ENCODE measurements at regions not wholly inside any gene's neighbourhood (a gene's known extent, or its start where the extent isn't known, plus 50 kb on each side); places are given as distances from the start of the nearest gene placed in this dataset.

GRCh38 chr2:103130857-103131256 is 369.0 kb downstream of the TMEM182 start:
- TF ChIP-seq NFIC (IDR thresholded peaks at IDR 0.05), result no peak
- TF ChIP-seq CEBPB (IDR thresholded peaks at IDR 0.05), result no peak
- TF ChIP-seq TEAD4 (IDR thresholded peaks at IDR 0.05), result no peak
- no peak for TF ChIP-seq FOXM1 (IDR thresholded peaks at IDR 0.05; ENCODE audit: borderline replicate concordance, low read depth)
- TF ChIP-seq ZBTB7A (IDR thresholded peaks at IDR 0.05; ENCODE audit: low read depth), result no peak
- no peak for TF ChIP-seq REST (IDR thresholded peaks at IDR 0.05; ENCODE audit: low read depth)
- no peak for TF ChIP-seq MAX (IDR thresholded peaks at IDR 0.05)
- no peak for TF ChIP-seq EGR1 (IDR thresholded peaks at IDR 0.05)
- TF ChIP-seq CREB1 (IDR thresholded peaks at IDR 0.05; ENCODE audit: low read depth), result no peak
- TF ChIP-seq RAD21 (IDR thresholded peaks at IDR 0.05; ENCODE audit: low read depth), result no peak
- no peak for TF ChIP-seq TCF12 (IDR thresholded peaks at IDR 0.05; ENCODE audit: low read depth)
- no peak for TF ChIP-seq USF1 (IDR thresholded peaks at IDR 0.05)
- no peak for TF ChIP-seq YY1 (IDR thresholded peaks at IDR 0.05; ENCODE audit: low read depth)
- TF ChIP-seq TAF1 (IDR thresholded peaks at IDR 0.05; ENCODE audit: low read depth), result no peak
- TF ChIP-seq EP300 (IDR thresholded peaks at IDR 0.05; ENCODE audit: borderline replicate concordance), result no peak

- no peak for TF ChIP-seq MAX (IDR thresholded peaks at IDR 0.05)
- TF ChIP-seq RAD21 (IDR thresholded peaks at IDR 0.05; ENCODE audit: low read depth), result no peak
- no peak for TF ChIP-seq EP300 (IDR thresholded peaks at IDR 0.05; ENCODE audit: borderline replicate concordance)
- no peak for TF ChIP-seq EGR1 (IDR thresholded peaks at IDR 0.05)
- no peak for TF ChIP-seq CREB1 (IDR thresholded peaks at IDR 0.05; ENCODE audit: low read depth)
- TF ChIP-seq TEAD4 (IDR thresholded peaks at IDR 0.05), result no peak
- TF ChIP-seq YY1 (IDR thresholded peaks at IDR 0.05; ENCODE audit: low read depth), result no peak
- TF ChIP-seq FOXM1 (IDR thresholded peaks at IDR 0.05; ENCODE audit: borderline replicate concordance, low read depth), result no peak
- TF ChIP-seq CEBPB (IDR thresholded peaks at IDR 0.05), result no peak
- TF ChIP-seq USF1 (IDR thresholded peaks at IDR 0.05), result no peak
- no peak for TF ChIP-seq TAF1 (IDR thresholded peaks at IDR 0.05; ENCODE audit: low read depth)
- TF ChIP-seq NFIC (IDR thresholded peaks at IDR 0.05), result no peak
- TF ChIP-seq ZBTB7A (IDR thresholded peaks at IDR 0.05; ENCODE audit: low read depth), result no peak
These were observed 370.8 kb downstream of the TMEM182 start for GRCh38 chr2:103132536-103133217.

- TF ChIP-seq USF1 (IDR thresholded peaks at IDR 0.05) (no peak), RAD21 (IDR thresholded peaks at IDR 0.05; ENCODE audit: low read depth) (no peak), TAF1 (IDR thresholded peaks at IDR 0.05; ENCODE audit: low read depth) (no peak), CEBPB (IDR thresholded peaks at IDR 0.05) (no peak), NFIC (IDR thresholded peaks at IDR 0.05) (no peak), MAX (IDR thresholded peaks at IDR 0.05) (no peak), EGR1 (IDR thresholded peaks at IDR 0.05) (no peak), TEAD4 (IDR thresholded peaks at IDR 0.05) (no peak), EP300 (IDR thresholded peaks at IDR 0.05; ENCODE audit: borderline replicate concordance) (no peak), ZBTB7A (IDR thresholded peaks at IDR 0.05; ENCODE audit: low read depth) (no peak), TCF12 (IDR thresholded peaks at IDR 0.05; ENCODE audit: low read depth) (no peak), YY1 (IDR thresholded peaks at IDR 0.05; ENCODE audit: low read depth) (no peak), FOXM1 (IDR thresholded peaks at IDR 0.05; ENCODE audit: borderline replicate concordance, low read depth) (no peak), REST (IDR thresholded peaks at IDR 0.05; ENCODE audit: low read depth) (no peak), CREB1 (IDR thresholded peaks at IDR 0.05; ENCODE audit: low read depth) (no peak)
These were observed 373.8 kb downstream of the TMEM182 start for GRCh38 chr2:103135679-103136078.

- TF ChIP-seq RAD21 (IDR thresholded peaks at IDR 0.05; ENCODE audit: low read depth), result no peak
- no peak for TF ChIP-seq USF1 (IDR thresholded peaks at IDR 0.05)
- TF ChIP-seq EGR1 (IDR thresholded peaks at IDR 0.05), result no peak
- no peak for TF ChIP-seq CREB1 (IDR thresholded peaks at IDR 0.05; ENCODE audit: low read depth)
- no peak for TF ChIP-seq MAX (IDR thresholded peaks at IDR 0.05)
- TF ChIP-seq TCF12 (IDR thresholded peaks at IDR 0.05; ENCODE audit: low read depth), result no peak
- TF ChIP-seq TEAD4 (IDR thresholded peaks at IDR 0.05), result no peak
- TF ChIP-seq REST (IDR thresholded peaks at IDR 0.05; ENCODE audit: low read depth), result no peak
- no peak for TF ChIP-seq EP300 (IDR thresholded peaks at IDR 0.05; ENCODE audit: borderline replicate concordance)
- no peak for TF ChIP-seq TAF1 (IDR thresholded peaks at IDR 0.05; ENCODE audit: low read depth)
- no peak for TF ChIP-seq CEBPB (IDR thresholded peaks at IDR 0.05)
- TF ChIP-seq FOXM1 (IDR thresholded peaks at IDR 0.05; ENCODE audit: borderline replicate concordance, low read depth), result no peak
- TF ChIP-seq ZBTB7A (IDR thresholded peaks at IDR 0.05; ENCODE audit: low read depth), result no peak
- no peak for TF ChIP-seq YY1 (IDR thresholded peaks at IDR 0.05; ENCODE audit: low read depth)
- no peak for TF ChIP-seq NFIC (IDR thresholded peaks at IDR 0.05)
These were observed 376.5 kb downstream of the TMEM182 start for GRCh38 chr2:103138123-103138901.

Data from Ishikawa (cell line).